IMR-90 (cell line): ENCODE measurements at regions not wholly inside any gene's neighbourhood (a gene's known extent, or its start where the extent isn't known, plus 50 kb on each side); places are given as distances from the start of the nearest gene placed in this dataset.

ENCODE experiments used
- ATAC-seq: fragments of 200-7000 bp; cut with Tn5 transposase; 2 replicates; pipeline ENCODE4 v1.9.1; 2020; ENCODE audit warnings: low read depth, mild to moderate bottlenecking, moderate library complexity
- BruUV-seq: library from RNA; stranded (reverse); fragments of 400-500 nt; replicated peaks from 2 replicates; lab custom pipeline; 2021; lab: Mats Ljungman, UMichigan
- CTCF ChIA-PET: fragments of 300-600 bp; formaldehyde crosslinking; extraction: SDS; loops from one replicate; lab custom pipeline; 2021; ENCODE audit warnings: antibody characterized with exemption; lab: Yijun Ruan, JAX
- POLR2A ChIA-PET: fragments of 300-600 bp; sonication (Branson Sonifier 250); formaldehyde crosslinking; loops from one replicate; lab custom pipeline; 2022; ENCODE audit warnings: antibody characterized with exemption; ENCODE audit not compliant: unreplicated experiment; lab: Charles Lee
- DNase-seq: peaks from one replicate; pipeline ENCODE4 v3.0.0; 2013
- H2AFZ ChIP-seq: replicated peaks from 2 replicates; pipeline ENCODE3; 2013; ENCODE audit warnings: low read length, mild to moderate bottlenecking; ENCODE audit not compliant: poor library complexity
- H2AK5ac ChIP-seq: 2 replicates; pipeline ENCODE4 v1.6.1; 2013; ENCODE audit warnings: low read depth, low read length, inconsistent platforms
- H2AK9ac ChIP-seq: replicated peaks from 2 replicates; pipeline ENCODE3; 2013; ENCODE audit warnings: mild to moderate bottlenecking, low read depth, low read length, moderate library complexity; ENCODE audit not compliant: poor library complexity
- H2BK120ac ChIP-seq: 2 replicates; pipeline ENCODE4 v1.6.1; 2013; ENCODE audit warnings: low read depth, low read length, inconsistent platforms
- H2BK15ac ChIP-seq: 3 replicates; pipeline ENCODE4 v1.6.1; 2013; ENCODE audit warnings: low read depth, low read length, inconsistent platforms
- H2BK20ac ChIP-seq: 2 replicates; pipeline ENCODE4 v1.6.1; 2013; ENCODE audit warnings: low read depth, mild to moderate bottlenecking, inconsistent platforms, low read length, moderate library complexity
- H2BK5ac ChIP-seq: 2 replicates; pipeline ENCODE4 v1.6.1; 2013; ENCODE audit warnings: mild to moderate bottlenecking, low read depth, low read length, inconsistent platforms; ENCODE audit not compliant: poor library complexity, severe bottlenecking
- H3K14ac ChIP-seq: replicated peaks from 2 replicates; pipeline ENCODE4 v1.6.1; 2013; ENCODE audit warnings: low read depth, low read length, inconsistent platforms
- H3K18ac ChIP-seq: 2 replicates; pipeline ENCODE4 v1.6.1; 2013; ENCODE audit warnings: low read depth, low read length, control low read depth
- H3K23ac ChIP-seq: 2 replicates; pipeline ENCODE4 v1.6.1; 2013; ENCODE audit warnings: low read depth, low read length, inconsistent platforms
- H3K27ac ChIP-seq: 2 replicates; pipeline ENCODE4 v1.5.1; 2013; ENCODE audit warnings: mild to moderate bottlenecking, control low read depth, low read length; ENCODE audit not compliant: insufficient read depth
- H3K27me3 ChIP-seq: 2 replicates; pipeline ENCODE4 v1.6.1; 2013; ENCODE audit warnings: low read length; ENCODE audit not compliant: control insufficient read depth, insufficient read depth
- H3K36me3 ChIP-seq: 2 replicates; pipeline ENCODE4 v1.6.1; 2013; ENCODE audit warnings: low read length, mixed read lengths; ENCODE audit not compliant: control insufficient read depth, insufficient read depth
- H3K4ac ChIP-seq: 2 replicates; pipeline ENCODE4 v1.6.1; 2013; ENCODE audit warnings: low read depth, low read length, inconsistent platforms
- H3K4me1 ChIP-seq: 2 replicates; pipeline ENCODE4 v1.6.1; 2013; ENCODE audit warnings: low read length, mixed read lengths; ENCODE audit not compliant: control insufficient read depth, insufficient read depth
- H3K4me2 ChIP-seq: 2 replicates; pipeline ENCODE4 v1.6.1; 2013; ENCODE audit warnings: low read depth, mild to moderate bottlenecking, control low read depth, low read length, moderate library complexity
- H3K4me3 ChIP-seq: 2 replicates; pipeline ENCODE4 v1.5.1; 2013; ENCODE audit warnings: low read depth, mild to moderate bottlenecking, control low read depth, low read length, moderate library complexity; ENCODE audit not compliant: insufficient read depth
- H3K56ac ChIP-seq: 2 replicates; pipeline ENCODE4 v1.6.1; 2013; ENCODE audit warnings: low read length, inconsistent platforms; ENCODE audit not compliant: insufficient read depth; ENCODE audit errors: extremely low read depth
- H3K79me1 ChIP-seq, 2 experiments: 2 replicates each; pipeline ENCODE4 v1.6.1; 2013; ENCODE audit warnings: low read length in 2 of 2, inconsistent platforms in 1 of 2, low read depth in 1 of 2
- H3K9ac ChIP-seq: 2 replicates; pipeline ENCODE4 v1.6.1; 2013; ENCODE audit warnings: low read depth, low read length, control low read depth
- H3K9me1 ChIP-seq: 2 replicates; pipeline ENCODE4 v1.6.1; 2013; ENCODE audit warnings: low read length, inconsistent platforms; ENCODE audit not compliant: insufficient read depth
- H3K9me3 ChIP-seq: 2 replicates; pipeline ENCODE4 v1.6.1; 2013; ENCODE audit warnings: low read length; ENCODE audit not compliant: control insufficient read depth, insufficient read depth
- H4K20me1 ChIP-seq: 2 replicates; pipeline ENCODE4 v1.6.1; 2013; ENCODE audit warnings: low read length, inconsistent platforms; ENCODE audit not compliant: insufficient read depth
- H4K5ac ChIP-seq: 2 replicates; pipeline ENCODE4 v1.6.1; 2013; ENCODE audit warnings: mild to moderate bottlenecking, low read depth, low read length, control low read depth
- H4K8ac ChIP-seq, 2 experiments: 2 replicates each; pipeline ENCODE4 v1.6.1; 2013; ENCODE audit warnings: low read depth in 2 of 2, low read length in 2 of 2, control low read depth in 1 of 2, inconsistent platforms in 1 of 2
- H4K91ac ChIP-seq: 2 replicates; pipeline ENCODE4 v1.6.1; 2013; ENCODE audit warnings: low read depth, low read length, inconsistent platforms; ENCODE audit not compliant: insufficient read depth
- CEBPB ChIP-seq: IDR thresholded peaks from 2 replicates; pipeline ENCODE4 v1.6.1; 2012; ENCODE audit warnings: low read depth, low read length, improper control_type of control experiment
- MAZ ChIP-seq: IDR thresholded peaks from 2 replicates; pipeline ENCODE4 v1.6.1; 2012; ENCODE audit warnings: low read depth, mild to moderate bottlenecking, low read length, improper control_type of control experiment, moderate library complexity, borderline replicate concordance
- MXI1 ChIP-seq: IDR thresholded peaks from 2 replicates; pipeline ENCODE4 v1.6.1; 2012; ENCODE audit warnings: low read depth, mild to moderate bottlenecking, low read length, moderate library complexity, borderline replicate concordance
- POLR2A ChIP-seq: IDR thresholded peaks from 2 replicates; pipeline ENCODE4 v1.6.1; 2012; ENCODE audit warnings: mild to moderate bottlenecking, low read depth, low read length
- RAD21 ChIP-seq: IDR thresholded peaks from 2 replicates; pipeline ENCODE4 v1.6.1; 2012; ENCODE audit warnings: low read length, improper control_type of control experiment
- SMC3 ChIP-seq: fragments of 150-350 bp; IDR thresholded peaks from 2 replicates; pipeline ENCODE4 v1.6.1; 2016; ENCODE audit warnings: low read depth, mild to moderate bottlenecking, antibody characterized with exemption, low read length, moderate library complexity
- WGBS, 2 experiments: methylation state at CpG; one replicate each; pipeline versions ENCODE4 v1.1.5 to v1.1.7; 2013; ENCODE audit warnings: missing lambda C conversion rate in 2 of 2; ENCODE audit not compliant: insufficient read length in 1 of 2; ENCODE audit errors: extremely low coverage in 2 of 2; 5-methylcytosine and 5-hydroxymethylcytosine counted together
- dilution Hi-C: fragments of 300-500 bp; cut with HindIII; formaldehyde crosslinking; loops from one replicate; pipeline ENCODE4 v1.14.3; 2018; ENCODE audit warnings: low sequenced_read_pairs; ENCODE audit not compliant: unreplicated experiment
- in situ Hi-C: fragments of 300-500 bp; cut with MboI; formaldehyde crosslinking; loops from 3 replicates; pipeline ENCODE4 v1.14.3; 2019; ENCODE audit warnings: low sequenced_read_pairs, inconsistent platforms, mixed read lengths
- intact Hi-C: fragments of 100-400 bp; cut with micrococcal nuclease; formaldehyde crosslinking; loops from 2 replicates; pipeline ENCODE4 v1.10.0; 2022

- intact Hi-C loops: no loop called here
- WGBS, 2 experiments: 20% methylated on average over 1 of the region's 2 CpGs; no CpG with 5 or more reads in 1 of the 2 experiments
- BruUV-seq: no TSS peak
Observed at GRCh38 chr3:132978464-132978863, 59.7 kb upstream of the TMEM108 start.

More at GRCh38 chr3:132978464-132978863, 59.7 kb upstream of the TMEM108 start:
- in situ Hi-C loops (no loop called here), dilution Hi-C loops (no loop called here)
- Histone ChIP-seq H3K79me1 (no peaks in the 10 kb centered on the region), H4K91ac (no peak overlapping the region), H4K20me1 (no peaks in the 10 kb centered on the region), H2AFZ (no peak overlapping the region), H2BK5ac (no peak overlapping the region), H3K14ac (no peak overlapping the region), H3K4me1 (no peaks in the 10 kb centered on the region), H2BK120ac (no peak overlapping the region), H2AK9ac (no peak overlapping the region), H3K4ac (no peak overlapping the region), H2AK5ac (no peak overlapping the region), H4K5ac (no peak overlapping the region), H2BK20ac (no peak overlapping the region), H3K9ac (no peak overlapping the region), H2BK15ac (no peak overlapping the region), H3K23ac (no peak overlapping the region), H3K27ac (no peak overlapping the region), H3K56ac (no peak overlapping the region), H3K9me1 (no peaks in the 10 kb centered on the region), H3K4me3 (no peak overlapping the region), H3K9me3 (no peaks in the 10 kb centered on the region), H4K8ac (no peak overlapping the region), H3K18ac (no peak overlapping the region), H3K4me2 (no peak overlapping the region), H3K27me3 (no peaks in the 10 kb centered on the region), H3K36me3 (no peaks in the 10 kb centered on the region)
- ATAC-seq (no peak), DNase-seq (no peak)
- CTCF ChIA-PET: no interaction called here
- TF ChIP-seq POLR2A: no peak
- no peak for TF ChIP-seq SMC3
- TF ChIP-seq RAD21: no peak
- no peak for TF ChIP-seq CEBPB
- no peak for TF ChIP-seq MXI1
- TF ChIP-seq MAZ: no peak
- POLR2A ChIA-PET: no interaction called here
